Ovary (tissue), 7 donors: ENCODE measurements at regions not wholly inside any gene's neighbourhood (a gene's known extent, or its start where the extent isn't known, plus 50 kb on each side); places are given as distances from the start of the nearest gene placed in this dataset.

ENCODE experiments used
- DNase-seq, 5 donors: peaks; one replicate each; pipeline ENCODE4 v3.0.0-alpha.2; 2019 to 2020
- H3K27ac ChIP-seq, 2 donors: fragments of 200-600 bp; one replicate each; pipeline versions ENCODE4 v1.5.1 to v1.8.0; 2019 to 2022
- H3K27me3 ChIP-seq: fragments of 200-600 bp; one replicate; pipeline ENCODE4 v1.8.0; 2022
- H3K36me3 ChIP-seq: fragments of 200-600 bp; sonication (generic); one replicate; pipeline ENCODE4 v1.5.1; 2019
- H3K4me1 ChIP-seq: one replicate; pipeline ENCODE4 v1.8.1; 2013; ENCODE audit warnings: mild to moderate bottlenecking, moderate library complexity; ENCODE audit not compliant: insufficient read depth
- H3K4me3 ChIP-seq: fragments of 200-600 bp; sonication (generic); one replicate; pipeline ENCODE4 v1.5.1; 2017
- H3K9me3 ChIP-seq, 2 donors: fragments of 200-600 bp in 1 of 2; sonication (generic) in 1 of 2; one replicate each; pipeline versions ENCODE4 v1.5.1 to v1.8.1; 2013 to 2019; ENCODE audit warnings: mild to moderate bottlenecking in 1 of 2, moderate library complexity in 1 of 2
- EP300 ChIP-seq: sonication (generic); formaldehyde crosslinking; IDR thresholded peaks from one replicate; pipeline ENCODE4 v1.6.1; 2017; ENCODE audit warnings: antibody characterized with exemption
- POLR2A ChIP-seq: fragments of 450-650 bp; IDR thresholded peaks from one replicate; pipeline ENCODE4 v1.6.1; 2017; ENCODE audit warnings: antibody characterized with exemption, mild to moderate bottlenecking, moderate library complexity
- WGBS, 3 donors: extraction: QIAGEN DNeasy Blood & Tissue Kit in 1 of 3; methylation state at CpG; one replicate each; pipeline versions ENCODE4 v1.1.5 to v1.1.7; 2013 to 2017; 5-methylcytosine and 5-hydroxymethylcytosine counted together
- intact Hi-C, 4 donors: fragments of 100-400 bp; cut with DNase I; formaldehyde crosslinking; loops; one replicate each; pipeline versions ENCODE4 v1.11.0 to v1.15.1; 2022 to 2023
- TF ChIP-seq, protein P1 (sequence below), 3 donors: fragments of 450-650 bp in 2 of 3; fragments of 200-600 bp in 1 of 3; IDR thresholded peaks; one replicate each; pipeline versions ENCODE4 v1.5.1 to v1.8.0; 2016 to 2022; ENCODE audit warnings: antibody characterized with exemption in 3 of 3, mild to moderate bottlenecking in 1 of 3
- donor health status: DM: no; HTN: no; CAD: no; lungs with moderate emphysema.
- donor health status: DM: no; HTN: no; CAD: no.
- donor health status: Bipolar disorder and iron deficiency.
- donor health status: DM: no; HTN: no; CAD: no.
- donor health status: DM: yes; HTN: yes; CAD: no.

- no peak for DNase-seq
- Histone ChIP-seq H3K9me3 (no peaks in the 10 kb centered on the region), H3K4me1 (no peaks in the 10 kb centered on the region), H3K4me3 (no peak overlapping the region), H3K36me3 (no peaks in the 10 kb centered on the region), H3K27me3 (no peaks in the 10 kb centered on the region), H3K27ac (no peak overlapping the region)
- 32 to 48% (median 38%) methylated on average over 1 of the region's 1 CpG for WGBS, 3 donors
- TF ChIP-seq, protein P1, sequence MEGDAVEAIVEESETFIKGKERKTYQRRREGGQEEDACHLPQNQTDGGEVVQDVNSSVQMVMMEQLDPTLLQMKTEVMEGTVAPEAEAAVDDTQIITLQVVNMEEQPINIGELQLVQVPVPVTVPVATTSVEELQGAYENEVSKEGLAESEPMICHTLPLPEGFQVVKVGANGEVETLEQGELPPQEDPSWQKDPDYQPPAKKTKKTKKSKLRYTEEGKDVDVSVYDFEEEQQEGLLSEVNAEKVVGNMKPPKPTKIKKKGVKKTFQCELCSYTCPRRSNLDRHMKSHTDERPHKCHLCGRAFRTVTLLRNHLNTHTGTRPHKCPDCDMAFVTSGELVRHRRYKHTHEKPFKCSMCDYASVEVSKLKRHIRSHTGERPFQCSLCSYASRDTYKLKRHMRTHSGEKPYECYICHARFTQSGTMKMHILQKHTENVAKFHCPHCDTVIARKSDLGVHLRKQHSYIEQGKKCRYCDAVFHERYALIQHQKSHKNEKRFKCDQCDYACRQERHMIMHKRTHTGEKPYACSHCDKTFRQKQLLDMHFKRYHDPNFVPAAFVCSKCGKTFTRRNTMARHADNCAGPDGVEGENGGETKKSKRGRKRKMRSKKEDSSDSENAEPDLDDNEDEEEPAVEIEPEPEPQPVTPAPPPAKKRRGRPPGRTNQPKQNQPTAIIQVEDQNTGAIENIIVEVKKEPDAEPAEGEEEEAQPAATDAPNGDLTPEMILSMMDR (IDR thresholded peaks at IDR 0.05), result no peak
- no peak for TF ChIP-seq EP300
- TF ChIP-seq POLR2A, result no peak
- intact Hi-C loops, result no loop called here
Observed at GRCh38 chr5:15031180-15031579, 159.6 kb upstream of the ANKH start.

DNA sequence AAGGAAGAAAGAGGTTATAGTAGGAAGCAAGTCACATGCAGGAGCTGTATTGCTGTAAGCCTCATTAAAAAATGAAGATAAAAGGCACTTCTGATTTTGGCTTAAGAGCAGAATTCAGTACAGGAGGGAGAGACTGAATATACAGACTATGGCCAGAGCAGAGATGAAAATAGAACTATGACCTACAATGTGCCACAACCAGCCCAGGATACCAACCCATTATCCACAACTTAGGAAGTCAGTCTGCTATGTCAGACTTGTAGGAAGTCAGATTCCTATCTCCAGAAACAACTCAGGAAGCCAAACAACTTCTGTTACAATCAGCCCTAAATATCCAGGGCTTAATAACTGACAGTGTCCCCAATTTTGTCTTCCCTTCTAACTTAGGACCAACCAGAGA, 156.2 kb upstream of the ANKH start:
- intact Hi-C loops, result no loop called here
- TF ChIP-seq, protein P1 (IDR thresholded peaks at IDR 0.05), result no peak
- TF ChIP-seq EP300, result no peak
- Histone ChIP-seq H3K9me3 (no peaks in the 10 kb centered on the region), H3K4me1 (no peaks in the 10 kb centered on the region), H3K36me3 (no peaks in the 10 kb centered on the region), H3K27me3 (no peaks in the 10 kb centered on the region), H3K4me3 (no peak overlapping the region), H3K27ac (no peak overlapping the region)
- DNase-seq, result no peak

- no peak for TF ChIP-seq EP300
- TF ChIP-seq, protein P1 (IDR thresholded peaks at IDR 0.05), result no peak
- no peak for TF ChIP-seq POLR2A
- 80 to 85% (median 82%) methylated on average over 6 of the region's 6 CpGs for WGBS, 3 donors
- Histone ChIP-seq H3K4me3 (no peak overlapping the region), H3K4me1 (no peaks in the 10 kb centered on the region), H3K27ac (no peak overlapping the region), H3K36me3 (no peaks in the 10 kb centered on the region), H3K27me3 (no peaks in the 10 kb centered on the region), H3K9me3 (no peaks in the 10 kb centered on the region)
- intact Hi-C loops, result loop anchor here in 1 of 4 donors (1.0 kb wide), 1 partner anchor 126 kb away; no protein-coding TSS in a partner anchor
- no peak for DNase-seq
Observed at GRCh38 chr5:15026944-15027343, 155.4 kb upstream of the ANKH start.

DNA sequence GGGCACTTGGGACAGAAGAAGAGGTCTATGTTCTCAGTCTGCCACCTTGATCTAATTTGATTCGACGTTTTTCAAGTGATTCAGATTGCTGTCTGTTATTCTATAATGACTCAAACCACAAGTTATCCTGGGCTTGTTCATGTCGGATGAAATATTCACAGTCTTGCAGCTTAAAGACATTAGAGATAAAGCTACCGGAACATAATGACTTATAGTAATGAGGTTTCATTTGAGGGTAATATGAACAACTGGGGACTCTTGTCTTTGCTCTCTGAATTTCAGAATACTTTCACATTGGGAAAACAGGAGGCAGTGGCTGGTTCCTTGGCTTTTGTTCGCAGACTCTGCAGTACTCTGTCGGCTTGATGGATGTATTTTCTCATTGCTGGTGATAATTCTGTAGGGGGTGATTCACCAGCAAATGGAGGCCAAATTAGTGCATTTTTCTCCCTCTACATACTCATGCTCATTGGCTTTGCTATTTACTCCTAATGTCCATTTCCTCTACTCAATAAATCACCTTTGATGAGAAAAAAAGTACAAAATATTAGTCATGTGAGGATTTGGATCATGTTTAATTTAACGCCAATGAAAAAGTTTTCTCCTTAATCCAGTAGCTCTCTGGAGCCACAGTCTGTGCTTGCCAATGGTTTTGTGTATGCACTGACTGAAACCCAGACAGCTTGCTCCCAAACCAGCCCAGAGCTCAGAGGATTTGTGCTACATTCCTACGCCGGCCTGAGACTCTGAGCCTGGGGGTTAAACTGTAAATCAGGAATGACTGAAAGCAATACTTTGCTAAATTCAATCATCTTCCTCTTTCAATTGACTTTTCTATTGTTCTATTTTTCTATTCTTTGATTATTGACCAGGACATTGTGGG, 154.7 kb upstream of the ANKH start:
- no peaks in the 10 kb centered on the region for H3K36me3 ChIP-seq
- H3K27me3 ChIP-seq, result no peaks in the 10 kb centered on the region
- DNase-seq, result no peak
- TF ChIP-seq EP300 (no peak), POLR2A (no peak)
- TF ChIP-seq, protein P1 (IDR thresholded peaks at IDR 0.05), result no peak
- intact Hi-C loops, result loop anchor here in 1 of 4 donors (1.0 kb wide), 1 partner anchor 125 kb away; no protein-coding TSS in a partner anchor
- no peak overlapping the region for H3K4me3 ChIP-seq
- H3K4me1 ChIP-seq, result no peaks in the 10 kb centered on the region
- WGBS, 3 donors, result 55 to 70% (median 68%) methylated on average over 9 of the region's 9 CpGs
- no peak overlapping the region for H3K27ac ChIP-seq
- H3K9me3 ChIP-seq, result no peaks in the 10 kb centered on the region
